HEK293 (cell line): ENCODE measurements at regions not wholly inside any gene's neighbourhood (a gene's known extent, or its start where the extent isn't known, plus 50 kb on each side); places are given as distances from the start of the nearest gene placed in this dataset.

Source experiments
- CTCF ChIA-PET: fragments of 350-600 bp; formaldehyde crosslinking; extraction: SDS; loops from one replicate; lab custom pipeline; 2021; ENCODE audit warnings: antibody characterized with exemption; lab: Yijun Ruan, JAX
- POLR2A ChIA-PET: fragments of 300-600 bp; formaldehyde crosslinking; extraction: SDS; loops from one replicate; lab custom pipeline; 2020; ENCODE audit warnings: antibody characterized with exemption, inconsistent platforms; lab: Yijun Ruan, JAX
- H3K27ac ChIP-seq: fragments of 200-500 bp; sonication (Bioruptor generic); 2 replicates; pipeline ENCODE4 v1.5.1; 2014; ENCODE audit warnings: low read depth, low read length, control low read depth, inconsistent platforms; ENCODE audit errors: extremely low read depth
- H3K36me3 ChIP-seq, 2 experiments: fragments of 200-500 bp in 1 of 2; sonication (Bioruptor generic) in 1 of 2; 1 replicate in 1 of 2; 2 replicates in 1 of 2; pipeline ENCODE4 v1.5.1; 2014 to 2017; ENCODE audit warnings: inconsistent platforms in 2 of 2, low read length in 2 of 2; ENCODE audit not compliant: control insufficient read depth in 2 of 2, insufficient read depth in 1 of 2
- H3K4me1 ChIP-seq: fragments of 200-500 bp; sonication (Bioruptor generic); 2 replicates; pipeline ENCODE4 v1.5.1; 2014; ENCODE audit warnings: mild to moderate bottlenecking, low read length, inconsistent platforms; ENCODE audit not compliant: control insufficient read depth, insufficient read depth
- H3K4me3 ChIP-seq: 2 replicates; pipeline ENCODE4 v1.5.1; 2011; ENCODE audit warnings: low read depth, mild to moderate bottlenecking, control low read depth, low read length, moderate library complexity
- H3K9me3 ChIP-seq: fragments of 200-500 bp; sonication (Bioruptor generic); 2 replicates; pipeline ENCODE4 v1.5.1; 2014; ENCODE audit warnings: low read depth, low read length, inconsistent platforms; ENCODE audit not compliant: control insufficient read depth, insufficient read depth
- KLF16 ChIP-seq: fragments of 450-650 bp; formaldehyde crosslinking; IDR thresholded peaks from 2 replicates; pipeline ENCODE4 v1.5.1; 2017; ENCODE audit warnings: missing biosample characterization, missing genetic modification characterization
- PRDM6 ChIP-seq: fragments of 450-650 bp; formaldehyde crosslinking; IDR thresholded peaks from 2 replicates; pipeline ENCODE4 v1.5.1; 2017; ENCODE audit warnings: missing biosample characterization, missing genetic modification characterization
- REST ChIP-seq: fragments of 450-650 bp; formaldehyde crosslinking; IDR thresholded peaks from 2 replicates; pipeline ENCODE4 v1.5.1; 2016; ENCODE audit warnings: missing biosample characterization, missing genetic modification characterization
- TRIM28 ChIP-seq: IDR thresholded peaks from 2 replicates; pipeline ENCODE4 v1.6.1; 2011; ENCODE audit warnings: low read length, control low read depth, borderline replicate concordance
- ZNF18 ChIP-seq: fragments of 450-650 bp; formaldehyde crosslinking; IDR thresholded peaks from 2 replicates; pipeline ENCODE4 v1.5.1; 2016; ENCODE audit warnings: missing biosample characterization, missing genetic modification characterization
- ZNF274 ChIP-seq, 2 experiments: fragments of 200-500 bp in 1 of 2; fragments of 450-650 bp in 1 of 2; sonication (Bioruptor generic) in 1 of 2; formaldehyde crosslinking in 1 of 2; IDR thresholded peaks; 2 replicates each; pipeline versions ENCODE4 v1.5.1 to v1.6.1; 2014 to 2016; ENCODE audit warnings: borderline replicate concordance in 1 of 2, inconsistent platforms in 1 of 2, low read length in 1 of 2, missing biosample characterization in 1 of 2, missing genetic modification characterization in 1 of 2
- ZNF391 ChIP-seq: fragments of 450-650 bp; formaldehyde crosslinking; IDR thresholded peaks from 2 replicates; pipeline ENCODE4 v1.5.1; 2016; ENCODE audit warnings: low read depth, missing biosample characterization, missing genetic modification characterization, borderline replicate concordance
- ZNF433 ChIP-seq: fragments of 450-650 bp; formaldehyde crosslinking; IDR thresholded peaks from 2 replicates; pipeline ENCODE4 v1.5.1; 2016; ENCODE audit warnings: missing biosample characterization, missing genetic modification characterization, low read depth
- ZNF561 ChIP-seq: fragments of 450-650 bp; IDR thresholded peaks from 2 replicates; pipeline ENCODE4 v1.5.1; 2018; ENCODE audit warnings: missing biosample characterization, missing genetic modification characterization, borderline replicate concordance
- ZNF701 ChIP-seq: fragments of 450-650 bp; formaldehyde crosslinking; IDR thresholded peaks from 2 replicates; pipeline ENCODE4 v1.5.1; 2016; ENCODE audit warnings: missing biosample characterization, missing genetic modification characterization
- ZNF792 ChIP-seq: fragments of 450-650 bp; formaldehyde crosslinking; IDR thresholded peaks from 2 replicates; pipeline ENCODE4 v1.5.1; 2016; ENCODE audit warnings: missing biosample characterization, missing genetic modification characterization
- ZXDB ChIP-seq: fragments of 450-650 bp; formaldehyde crosslinking; IDR thresholded peaks from 2 replicates; pipeline ENCODE4 v1.5.1; 2016; ENCODE audit warnings: missing biosample characterization, missing genetic modification characterization
- TF ChIP-seq, protein P1 (sequence below): fragments of 450-650 bp; formaldehyde crosslinking; IDR thresholded peaks from 2 replicates; pipeline ENCODE4 v1.5.1; 2016; ENCODE audit warnings: missing biosample characterization, missing genetic modification characterization
- TF ChIP-seq, protein P2 (sequence below): fragments of 450-650 bp; formaldehyde crosslinking; IDR thresholded peaks from 2 replicates; pipeline ENCODE4 v1.5.1; 2016; ENCODE audit warnings: missing biosample characterization, missing genetic modification characterization, low read depth
- TF ChIP-seq, protein P3 (sequence below): fragments of 450-650 bp; formaldehyde crosslinking; IDR thresholded peaks from 2 replicates; pipeline ENCODE4 v1.5.1; 2016; ENCODE audit warnings: missing biosample characterization, missing genetic modification characterization
- TF ChIP-seq, protein P4 (sequence below): fragments of 450-650 bp; formaldehyde crosslinking; IDR thresholded peaks from 2 replicates; pipeline ENCODE4 v1.5.1; 2016; ENCODE audit warnings: missing biosample characterization, missing genetic modification characterization

DNA sequence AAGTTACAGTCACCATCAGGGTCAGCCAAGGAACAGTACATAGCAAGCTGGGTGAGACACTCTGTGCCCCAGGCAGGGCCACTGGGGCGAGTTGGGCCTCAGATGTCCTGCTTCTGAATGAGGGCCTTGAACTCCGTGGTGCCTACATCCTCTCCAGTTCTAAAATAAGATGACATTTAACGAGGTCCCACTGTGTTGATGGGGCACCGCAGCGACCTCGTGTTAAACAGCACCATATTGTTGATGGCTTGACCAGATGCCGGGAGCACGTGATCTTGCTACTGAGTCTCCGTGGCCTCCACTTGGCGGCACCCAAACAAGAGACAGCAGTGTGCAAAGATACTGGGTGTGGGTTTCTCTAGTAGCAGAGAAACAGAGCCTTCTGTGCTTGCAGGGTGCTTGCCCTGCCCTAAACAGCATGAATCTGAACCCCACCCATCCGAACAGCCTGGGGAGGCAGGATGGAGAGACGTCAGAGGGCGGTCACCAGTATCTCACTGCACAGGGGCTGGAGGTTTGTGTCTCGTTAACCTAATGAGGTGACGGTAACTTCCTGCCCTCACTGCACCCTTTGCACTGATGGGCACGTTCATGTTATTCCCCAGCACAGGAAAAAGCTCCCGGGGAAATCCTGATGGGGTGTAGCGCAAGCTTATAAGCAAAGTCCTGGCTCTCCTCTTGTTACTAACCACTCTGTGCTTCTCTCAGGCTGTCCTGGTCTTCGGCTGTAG, 324.4 kb downstream of the AJAP1 start (continued):
- TF ChIP-seq PRDM6 (tag by site-specific recombination) = no peak
- TF ChIP-seq ZNF274 (IDR thresholded peaks at IDR 0.05; ENCODE audit: low read length) = no peak
- no peak for TF ChIP-seq ZNF274 (tag by site-specific recombination; IDR thresholded peaks at IDR 0.05; ENCODE audit: borderline replicate concordance)
- TF ChIP-seq, protein P1, sequence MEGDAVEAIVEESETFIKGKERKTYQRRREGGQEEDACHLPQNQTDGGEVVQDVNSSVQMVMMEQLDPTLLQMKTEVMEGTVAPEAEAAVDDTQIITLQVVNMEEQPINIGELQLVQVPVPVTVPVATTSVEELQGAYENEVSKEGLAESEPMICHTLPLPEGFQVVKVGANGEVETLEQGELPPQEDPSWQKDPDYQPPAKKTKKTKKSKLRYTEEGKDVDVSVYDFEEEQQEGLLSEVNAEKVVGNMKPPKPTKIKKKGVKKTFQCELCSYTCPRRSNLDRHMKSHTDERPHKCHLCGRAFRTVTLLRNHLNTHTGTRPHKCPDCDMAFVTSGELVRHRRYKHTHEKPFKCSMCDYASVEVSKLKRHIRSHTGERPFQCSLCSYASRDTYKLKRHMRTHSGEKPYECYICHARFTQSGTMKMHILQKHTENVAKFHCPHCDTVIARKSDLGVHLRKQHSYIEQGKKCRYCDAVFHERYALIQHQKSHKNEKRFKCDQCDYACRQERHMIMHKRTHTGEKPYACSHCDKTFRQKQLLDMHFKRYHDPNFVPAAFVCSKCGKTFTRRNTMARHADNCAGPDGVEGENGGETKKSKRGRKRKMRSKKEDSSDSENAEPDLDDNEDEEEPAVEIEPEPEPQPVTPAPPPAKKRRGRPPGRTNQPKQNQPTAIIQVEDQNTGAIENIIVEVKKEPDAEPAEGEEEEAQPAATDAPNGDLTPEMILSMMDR = no peak
- no peak for TF ChIP-seq ZNF18 (tag by site-specific recombination)
- no peak for TF ChIP-seq ZNF391 (tag by site-specific recombination)
- TF ChIP-seq, protein P2, sequence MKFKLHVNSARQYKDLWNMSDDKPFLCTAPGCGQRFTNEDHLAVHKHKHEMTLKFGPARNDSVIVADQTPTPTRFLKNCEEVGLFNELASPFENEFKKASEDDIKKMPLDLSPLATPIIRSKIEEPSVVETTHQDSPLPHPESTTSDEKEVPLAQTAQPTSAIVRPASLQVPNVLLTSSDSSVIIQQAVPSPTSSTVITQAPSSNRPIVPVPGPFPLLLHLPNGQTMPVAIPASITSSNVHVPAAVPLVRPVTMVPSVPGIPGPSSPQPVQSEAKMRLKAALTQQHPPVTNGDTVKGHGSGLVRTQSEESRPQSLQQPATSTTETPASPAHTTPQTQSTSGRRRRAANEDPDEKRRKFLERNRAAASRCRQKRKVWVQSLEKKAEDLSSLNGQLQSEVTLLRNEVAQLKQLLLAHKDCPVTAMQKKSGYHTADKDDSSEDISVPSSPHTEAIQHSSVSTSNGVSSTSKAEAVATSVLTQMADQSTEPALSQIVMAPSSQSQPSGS = no peak
- TF ChIP-seq REST (tag by site-specific recombination) = no peak
- no peak for TF ChIP-seq ZNF433 (tag by site-specific recombination)
- no peak for TF ChIP-seq ZNF792 (tag by site-specific recombination)

DNA sequence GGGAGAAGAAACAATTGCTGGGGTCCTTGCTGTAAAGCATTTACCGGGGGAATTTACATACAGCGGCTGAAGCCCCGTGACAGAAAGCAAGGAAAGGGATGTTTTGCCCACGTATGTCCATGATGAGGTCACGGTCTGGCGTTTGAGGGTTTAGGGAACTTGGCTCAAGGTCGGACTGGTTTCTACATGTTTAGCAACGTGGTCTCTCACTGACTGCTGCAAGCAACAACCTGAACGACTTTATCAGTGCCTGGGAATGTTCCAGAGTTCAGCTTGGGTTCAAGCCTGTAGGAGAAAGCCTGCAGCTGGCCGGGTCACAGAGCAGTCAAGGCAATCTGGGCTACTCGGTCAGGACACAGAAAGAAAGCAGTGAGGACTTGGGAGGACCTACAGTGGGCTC, 323.3 kb downstream of the AJAP1 start:
- Histone ChIP-seq H3K27ac (no peak overlapping the region), H3K9me3 (no peaks in the 10 kb centered on the region), H3K4me3 (no peak overlapping the region), H3K36me3 (no peaks in the 10 kb centered on the region), H3K4me1 (no peaks in the 10 kb centered on the region)
- ChIA-PET CTCF (no interaction called here), POLR2A (no interaction called here)
- no peak for TF ChIP-seq TRIM28
- TF ChIP-seq, protein P3, sequence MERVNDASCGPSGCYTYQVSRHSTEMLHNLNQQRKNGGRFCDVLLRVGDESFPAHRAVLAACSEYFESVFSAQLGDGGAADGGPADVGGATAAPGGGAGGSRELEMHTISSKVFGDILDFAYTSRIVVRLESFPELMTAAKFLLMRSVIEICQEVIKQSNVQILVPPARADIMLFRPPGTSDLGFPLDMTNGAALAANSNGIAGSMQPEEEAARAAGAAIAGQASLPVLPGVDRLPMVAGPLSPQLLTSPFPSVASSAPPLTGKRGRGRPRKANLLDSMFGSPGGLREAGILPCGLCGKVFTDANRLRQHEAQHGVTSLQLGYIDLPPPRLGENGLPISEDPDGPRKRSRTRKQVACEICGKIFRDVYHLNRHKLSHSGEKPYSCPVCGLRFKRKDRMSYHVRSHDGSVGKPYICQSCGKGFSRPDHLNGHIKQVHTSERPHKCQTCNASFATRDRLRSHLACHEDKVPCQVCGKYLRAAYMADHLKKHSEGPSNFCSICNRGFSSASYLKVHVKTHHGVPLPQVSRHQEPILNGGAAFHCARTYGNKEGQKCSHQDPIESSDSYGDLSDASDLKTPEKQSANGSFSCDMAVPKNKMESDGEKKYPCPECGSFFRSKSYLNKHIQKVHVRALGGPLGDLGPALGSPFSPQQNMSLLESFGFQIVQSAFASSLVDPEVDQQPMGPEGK (tag by site-specific recombination) = no peak
- no peak for TF ChIP-seq KLF16 (tag by site-specific recombination)
- no peak for TF ChIP-seq ZNF561 (tag by site-specific recombination)
- no peak for TF ChIP-seq ZXDB (tag by site-specific recombination)
- TF ChIP-seq ZNF701 (tag by site-specific recombination) = no peak
- TF ChIP-seq, protein P4, sequence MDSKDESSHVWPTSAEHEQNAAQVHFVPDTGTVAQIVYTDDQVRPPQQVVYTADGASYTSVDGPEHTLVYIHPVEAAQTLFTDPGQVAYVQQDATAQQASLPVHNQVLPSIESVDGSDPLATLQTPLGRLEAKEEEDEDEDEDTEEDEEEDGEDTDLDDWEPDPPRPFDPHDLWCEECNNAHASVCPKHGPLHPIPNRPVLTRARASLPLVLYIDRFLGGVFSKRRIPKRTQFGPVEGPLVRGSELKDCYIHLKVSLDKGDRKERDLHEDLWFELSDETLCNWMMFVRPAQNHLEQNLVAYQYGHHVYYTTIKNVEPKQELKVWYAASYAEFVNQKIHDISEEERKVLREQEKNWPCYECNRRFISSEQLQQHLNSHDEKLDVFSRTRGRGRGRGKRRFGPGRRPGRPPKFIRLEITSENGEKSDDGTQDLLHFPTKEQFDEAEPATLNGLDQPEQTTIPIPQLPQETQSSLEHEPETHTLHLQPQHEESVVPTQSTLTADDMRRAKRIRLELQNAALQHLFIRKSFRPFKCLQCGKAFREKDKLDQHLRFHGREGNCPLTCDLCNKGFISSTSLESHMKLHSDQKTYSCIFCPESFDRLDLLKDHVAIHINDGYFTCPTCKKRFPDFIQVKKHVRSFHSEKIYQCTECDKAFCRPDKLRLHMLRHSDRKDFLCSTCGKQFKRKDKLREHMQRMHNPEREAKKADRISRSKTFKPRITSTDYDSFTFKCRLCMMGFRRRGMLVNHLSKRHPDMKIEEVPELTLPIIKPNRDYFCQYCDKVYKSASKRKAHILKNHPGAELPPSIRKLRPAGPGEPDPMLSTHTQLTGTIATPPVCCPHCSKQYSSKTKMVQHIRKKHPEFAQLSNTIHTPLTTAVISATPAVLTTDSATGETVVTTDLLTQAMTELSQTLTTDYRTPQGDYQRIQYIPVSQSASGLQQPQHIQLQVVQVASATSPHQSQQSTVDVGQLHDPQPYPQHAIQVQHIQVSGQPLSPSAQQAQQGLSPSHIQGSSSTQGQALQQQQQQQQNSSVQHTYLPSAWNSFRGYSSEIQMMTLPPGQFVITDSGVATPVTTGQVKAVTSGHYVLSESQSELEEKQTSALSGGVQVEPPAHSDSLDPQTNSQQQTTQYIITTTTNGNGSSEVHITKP (tag by site-specific recombination) = no peak
